T47D (cell line): ENCODE measurements at regions not wholly inside any gene's neighbourhood (a gene's known extent, or its start where the extent isn't known, plus 50 kb on each side); places are given as distances from the start of the nearest gene placed in this dataset.
"Not testable (repeated sequence)": the region's sequence is repeated elsewhere in the genome, so short reads cannot be mapped to it uniquely, and the experiment has no call there.

Experiments
- DNase-seq, 2 experiments: peaks; one replicate each; pipeline versions ENCODE4 v3.0.0 to v3.0.0-alpha.2; 2011 to 2012; ENCODE audit warnings: low read depth in 1 of 2, low spot score in 1 of 2
- JUND ChIP-seq: IDR thresholded peaks from 2 replicates; pipeline ENCODE4 v1.6.1; 2012; ENCODE audit warnings: low read depth
- in situ Hi-C: cut with HindIII; loops from 2 replicates; pipeline ENCODE4 v1.10.0; 2016; ENCODE audit warnings: low sequenced_read_pairs, low pct_unique_long_range_greater_than_20kb

DNA sequence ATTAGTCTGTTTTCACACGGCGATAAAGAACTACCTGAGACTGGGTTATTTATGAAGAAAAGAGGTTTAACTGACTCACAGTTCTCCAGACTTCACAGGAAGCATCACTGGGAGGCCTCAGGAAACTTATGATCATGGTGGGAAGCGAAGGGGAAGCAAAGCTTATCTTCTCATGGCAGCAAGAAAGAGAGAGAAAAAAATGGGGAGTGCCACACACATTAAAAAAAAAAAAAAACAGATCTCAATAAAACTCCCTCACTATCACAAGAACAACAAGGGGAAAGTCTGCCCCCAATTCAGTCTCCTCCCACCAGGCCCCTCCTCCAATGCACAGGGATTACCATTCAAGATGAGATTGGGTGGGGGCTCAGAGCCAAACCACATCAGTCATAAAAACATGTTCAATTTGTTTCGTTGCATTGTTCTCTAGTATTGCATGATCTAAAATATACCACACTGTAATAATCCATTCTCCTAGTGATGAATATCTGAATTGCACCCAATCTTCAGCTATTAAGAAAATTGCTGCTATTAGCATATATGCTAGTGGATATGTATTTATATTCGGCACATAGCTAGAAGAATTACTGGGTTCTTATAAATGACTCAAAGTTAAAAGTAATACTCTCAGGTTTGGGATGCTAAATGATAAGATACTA is 328.9 kb upstream of the KCND2 start:
- TF ChIP-seq JUND, result no peak
- DNase-seq, result no peak
- in situ Hi-C loops, result no loop called here

DNA sequence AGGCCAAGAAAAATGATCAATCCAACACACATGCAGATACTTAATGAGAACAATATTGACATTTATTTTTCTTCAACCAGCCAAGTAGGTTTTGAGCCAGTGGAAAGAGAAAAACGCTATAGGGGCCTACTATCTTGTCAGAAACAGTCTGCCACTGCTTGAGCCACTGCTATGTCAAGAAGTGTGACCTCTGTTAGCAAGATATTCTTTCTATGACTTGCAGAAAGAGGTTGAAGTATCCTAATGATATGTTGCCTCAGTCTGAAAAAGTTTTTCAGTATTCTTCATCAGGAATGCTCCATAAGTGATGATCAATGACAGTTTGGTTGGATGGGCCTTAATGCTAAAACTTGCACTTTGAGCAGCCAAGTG is 328.4 kb upstream of the KCND2 start:
- no peak for DNase-seq
- no peak for TF ChIP-seq JUND
- in situ Hi-C loops, result no loop called here

GRCh38 chr7:119945822-119946221 is 327.2 kb upstream of the KCND2 start:
- in situ Hi-C loops, result no loop called here
- no peak for DNase-seq
- TF ChIP-seq JUND, result no peak

DNA sequence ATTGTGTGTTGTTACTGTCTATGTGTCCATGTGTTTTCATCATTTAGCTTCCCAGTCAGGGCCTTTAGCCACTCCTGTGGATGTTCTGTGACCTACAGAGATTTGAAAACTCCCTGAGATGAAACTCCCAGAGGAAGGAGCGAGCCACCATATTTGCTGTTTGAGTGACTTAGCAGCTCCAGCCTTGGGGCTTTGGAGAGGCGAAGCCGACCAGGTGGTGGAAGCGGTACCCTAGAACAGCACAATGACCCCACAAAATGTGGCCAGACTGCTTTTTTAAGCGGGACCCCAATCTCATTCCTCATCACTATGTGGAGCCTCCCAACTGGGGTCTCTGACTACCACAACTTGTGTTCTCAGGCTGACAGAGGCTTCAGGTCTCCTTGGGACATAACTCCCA is 323.9 kb upstream of the KCND2 start:
- no peak for TF ChIP-seq JUND
- in situ Hi-C loops, result no loop called here
- no peak for DNase-seq

DNA sequence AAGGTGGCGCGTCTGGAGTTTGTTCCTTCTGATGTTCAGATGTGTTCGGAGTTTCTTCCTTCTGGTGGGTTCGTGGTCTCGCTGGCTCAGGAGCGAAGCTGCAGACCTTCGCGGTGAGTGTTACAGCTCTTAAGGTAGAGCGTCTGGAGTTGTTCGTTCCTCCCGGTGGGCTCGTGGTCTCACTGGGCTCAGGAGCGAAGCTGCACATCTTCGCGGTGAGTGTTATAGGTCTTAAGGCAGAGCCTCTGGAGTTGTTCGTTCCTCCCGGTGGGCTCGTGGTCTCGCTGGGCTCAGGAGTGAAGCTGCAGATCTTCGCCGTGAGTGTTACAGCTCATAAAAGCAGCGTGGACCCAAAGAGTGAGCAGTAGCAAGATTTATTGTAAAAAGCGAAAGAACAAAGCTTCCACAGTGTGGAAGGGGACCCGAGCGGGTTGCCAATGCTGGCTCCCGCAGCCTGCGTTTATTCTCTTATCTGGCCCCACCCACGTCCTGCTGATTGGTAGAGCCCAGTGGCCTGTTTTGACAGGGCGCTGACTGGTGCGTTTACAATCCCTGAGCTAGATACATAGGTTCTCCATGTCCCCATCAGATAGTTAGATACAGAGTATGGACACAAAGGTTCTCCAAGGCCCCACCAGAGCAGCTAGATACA is 322.5 kb upstream of the KCND2 start:
- in situ Hi-C loops, DNase-seq: not testable (repeated sequence)

DNA sequence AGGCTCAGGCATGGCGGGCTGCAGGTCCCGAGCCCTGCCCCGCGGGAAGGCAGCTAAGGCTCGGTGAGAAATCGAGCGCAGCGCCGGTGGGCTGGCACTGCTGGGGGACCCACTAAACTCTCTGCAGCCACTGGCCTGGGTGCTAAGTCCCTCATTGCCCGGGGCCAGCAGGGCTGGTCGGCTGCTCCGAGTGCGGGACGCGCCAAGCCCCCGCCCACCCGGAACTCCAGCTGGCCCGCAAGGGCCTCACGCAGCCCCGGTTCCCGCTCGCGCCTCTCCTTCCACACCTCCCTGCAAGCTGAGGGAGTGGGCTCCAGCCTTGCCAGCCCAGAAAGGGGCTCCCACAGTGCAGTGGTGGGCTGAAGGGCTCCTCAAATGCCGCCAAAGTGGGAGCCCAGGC is 321.4 kb upstream of the KCND2 start:
- in situ Hi-C loops, result not testable (repeated sequence)

DNA sequence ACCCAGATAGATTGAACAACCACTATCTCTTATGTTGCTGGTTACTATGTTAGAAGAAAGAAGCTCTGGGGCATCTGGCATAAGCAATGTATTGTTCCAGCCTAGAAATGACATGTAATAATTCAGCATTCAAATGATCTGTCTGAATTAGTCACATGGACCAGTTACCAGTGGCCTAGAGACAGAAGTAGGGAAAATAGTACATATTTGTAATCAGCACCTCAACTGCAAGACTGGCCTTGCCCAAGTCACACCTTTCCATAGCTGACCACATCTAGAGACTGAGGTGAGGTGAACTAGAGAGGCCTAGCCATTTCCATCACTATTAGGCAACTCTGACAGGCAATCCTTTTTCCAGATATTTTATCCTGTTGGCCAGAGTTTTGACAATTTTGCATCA is 315.6 kb upstream of the KCND2 start:
- TF ChIP-seq JUND, result no peak
- in situ Hi-C loops, result no loop called here
- no peak for DNase-seq

More for the DNA sequence above, 321.4 kb upstream of the KCND2 start:
- not testable (repeated sequence) for DNase-seq

DNA sequence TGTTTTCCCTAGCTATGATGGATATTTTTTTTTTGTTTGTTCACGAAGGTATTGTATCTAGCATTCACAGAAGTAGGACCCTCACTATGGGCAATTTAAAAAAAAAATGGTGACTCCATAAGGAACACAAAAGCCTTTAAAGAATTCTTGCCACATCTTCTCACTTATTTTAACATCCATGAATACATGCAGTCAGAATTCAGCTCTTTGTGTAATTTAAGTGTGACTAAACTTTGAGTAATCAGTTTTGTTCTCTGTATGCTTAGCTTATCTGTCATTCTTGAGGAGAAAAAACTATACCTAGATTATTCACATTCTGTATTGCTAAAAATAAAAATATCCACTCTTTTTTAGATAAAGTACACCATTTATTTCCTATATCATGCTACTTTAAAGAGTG is 313.2 kb upstream of the KCND2 start:
- in situ Hi-C loops, result no loop called here
- no peak for TF ChIP-seq JUND
- DNase-seq, result no peak

GRCh38 chr7:119963654-119964053 is 309.3 kb upstream of the KCND2 start:
- in situ Hi-C loops, result no loop called here
- DNase-seq, result no peak
- TF ChIP-seq JUND, result no peak

GRCh38 chr7:119964065-119964464 is 308.9 kb upstream of the KCND2 start:
- TF ChIP-seq JUND, result no peak
- no peak for DNase-seq
- in situ Hi-C loops, result no loop called here

GRCh38 chr7:119964788-119965542 is 308.0 kb upstream of the KCND2 start:
- in situ Hi-C loops, result no loop called here
- no peak for DNase-seq
- TF ChIP-seq JUND, result no peak

DNA sequence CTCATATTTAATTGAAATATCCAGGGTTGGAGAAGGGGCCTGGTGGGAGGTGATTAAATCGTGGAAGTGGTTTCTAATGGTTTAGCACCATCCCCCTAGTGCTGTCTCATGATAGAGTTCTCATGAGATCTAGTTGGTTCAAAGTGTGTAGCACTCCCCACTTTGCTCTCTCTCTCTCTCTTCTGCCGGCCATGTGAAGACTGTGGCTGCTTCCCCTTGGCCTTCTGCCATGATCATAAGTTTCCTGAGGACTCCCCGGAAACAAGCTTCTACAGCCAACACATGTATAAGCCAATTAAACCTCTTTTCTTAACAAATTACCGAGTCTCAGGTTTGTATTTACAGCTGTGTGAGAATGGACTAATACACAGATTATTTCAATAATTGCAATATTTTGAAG is 305.8 kb upstream of the KCND2 start:
- TF ChIP-seq JUND, result no peak
- DNase-seq, result no peak
- in situ Hi-C loops, result no loop called here

GRCh38 chr7:119968411-119968810 is 304.6 kb upstream of the KCND2 start:
- in situ Hi-C loops, DNase-seq: not testable (repeated sequence)
